DND-41 (cell line): ENCODE measurements at regions not wholly inside any gene's neighbourhood (a gene's known extent, or its start where the extent isn't known, plus 50 kb on each side); places are given as distances from the start of the nearest gene placed in this dataset.

Source experiments
- CTCF ChIP-seq: IDR thresholded peaks from 2 replicates; pipeline ENCODE4 v1.5.1; 2012; ENCODE audit warnings: borderline replicate concordance, low read length, moderate library complexity, mild to moderate bottlenecking; ENCODE audit not compliant: poor library complexity, severe bottlenecking; ENCODE audit errors: extremely low read depth
- EZH2 ChIP-seq: IDR thresholded peaks from 3 replicates; pipeline ENCODE4 v1.6.1; 2012; ENCODE audit warnings: borderline replicate concordance, low read depth, mild to moderate bottlenecking, moderate library complexity, low read length, inconsistent platforms; ENCODE audit not compliant: severe bottlenecking

GRCh38 chr4:151991001-151991883 lies 230.4 kb upstream of the GATB start:
- TF ChIP-seq CTCF (no peak), EZH2 (no peak)
